LNCAP (cell line): ENCODE measurements at regions not wholly inside any gene's neighbourhood (a gene's known extent, or its start where the extent isn't known, plus 50 kb on each side); places are given as distances from the start of the nearest gene placed in this dataset.

Experiments
- CTCF ChIP-seq: fragments of 450-650 bp; IDR thresholded peaks from 2 replicates; pipeline ENCODE4 v1.5.1; 2017; ENCODE audit warnings: mild to moderate bottlenecking

GRCh38 chr2:34244195-34244594 is 645.1 kb upstream of the FAM98A start:
- TF ChIP-seq CTCF = no peak

GRCh38 chr2:34242763-34243123 is 643.6 kb upstream of the FAM98A start:
- no peak for TF ChIP-seq CTCF

- no peak for TF ChIP-seq CTCF
Observed at GRCh38 chr2:34241905-34242762, 643.0 kb upstream of the FAM98A start.

- no peak for TF ChIP-seq CTCF
Observed at GRCh38 chr2:34239511-34239910, 640.4 kb upstream of the FAM98A start.

- TF ChIP-seq CTCF = no peak
Observed at GRCh38 chr2:34234823-34235222, 635.7 kb upstream of the FAM98A start.

GRCh38 chr2:34229998-34230397 is 630.9 kb upstream of the FAM98A start:
- TF ChIP-seq CTCF = no peak

GRCh38 chr2:34215174-34215573 is 616.1 kb upstream of the FAM98A start:
- no peak for TF ChIP-seq CTCF

GRCh38 chr2:34204560-34204959 is 605.5 kb upstream of the FAM98A start:
- TF ChIP-seq CTCF = no peak
